HG03045 (cell line): ENCODE measurements at regions not wholly inside any gene's neighbourhood (a gene's known extent, or its start where the extent isn't known, plus 50 kb on each side); places are given as distances from the start of the nearest gene placed in this dataset.
"Not testable (repeated sequence)": the region's sequence is repeated elsewhere in the genome, so short reads cannot be mapped to it uniquely, and the experiment has no call there.

ENCODE experiments used
- ATAC-seq: cut with Tn5 transposase; IDR thresholded peaks from one replicate; pipeline ENCODE4 v1.9.1; 2021; ENCODE audit warnings: mild to moderate bottlenecking, moderate library complexity; ENCODE audit not compliant: unreplicated experiment

DNA sequence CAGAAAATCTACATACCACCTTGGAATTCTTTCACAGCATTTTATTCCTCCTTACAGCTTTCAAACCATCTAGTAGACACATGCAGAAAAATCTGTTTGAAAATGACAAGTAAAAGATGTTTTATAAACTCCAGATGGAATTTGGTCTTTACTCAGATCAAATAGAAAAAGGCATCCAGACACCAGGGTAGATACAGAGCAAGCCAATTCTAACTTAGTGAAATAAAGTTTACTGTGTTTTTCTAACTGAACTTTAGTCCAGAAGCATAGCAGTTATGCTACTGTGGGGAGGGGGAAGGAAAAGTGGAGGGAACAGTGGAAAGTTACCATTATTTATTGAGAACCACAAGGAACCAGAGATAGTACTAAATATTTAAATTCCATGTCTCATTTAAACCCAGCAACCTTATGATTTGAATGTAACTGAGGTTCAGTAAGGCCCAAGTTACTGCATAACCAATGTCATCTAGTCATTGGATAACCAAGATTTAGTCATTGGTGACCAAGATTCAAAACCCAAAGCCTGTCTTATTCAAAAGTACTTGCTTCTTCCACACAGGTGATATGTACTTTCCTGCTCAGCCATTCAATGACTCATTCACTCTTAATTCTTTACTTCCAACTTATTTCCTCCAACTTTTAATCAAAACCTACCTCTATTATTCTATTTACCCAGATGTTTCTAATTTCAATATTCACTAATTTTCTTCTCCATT is 57.7 kb downstream of the RAD51AP2 start:
- no peak for ATAC-seq

DNA sequence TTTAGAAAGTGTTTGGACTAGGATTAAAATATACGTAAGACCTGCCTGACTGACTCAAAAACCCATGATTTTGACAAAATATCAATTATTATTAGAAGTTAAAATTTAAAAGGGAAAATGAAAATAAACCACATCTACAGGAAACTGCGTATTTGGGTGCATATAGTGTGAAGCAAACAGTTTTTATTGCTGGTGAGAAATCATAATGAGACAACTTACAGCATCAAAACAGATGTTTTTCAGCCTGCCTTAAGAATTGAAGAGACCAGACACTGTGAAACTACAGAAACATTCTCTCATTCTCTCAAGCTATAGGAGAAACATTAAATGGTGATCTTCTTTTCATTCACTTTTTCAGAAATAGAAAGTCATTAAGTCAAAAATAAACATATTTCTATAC is 62.9 kb downstream of the RAD51AP2 start:
- no peak for ATAC-seq

DNA sequence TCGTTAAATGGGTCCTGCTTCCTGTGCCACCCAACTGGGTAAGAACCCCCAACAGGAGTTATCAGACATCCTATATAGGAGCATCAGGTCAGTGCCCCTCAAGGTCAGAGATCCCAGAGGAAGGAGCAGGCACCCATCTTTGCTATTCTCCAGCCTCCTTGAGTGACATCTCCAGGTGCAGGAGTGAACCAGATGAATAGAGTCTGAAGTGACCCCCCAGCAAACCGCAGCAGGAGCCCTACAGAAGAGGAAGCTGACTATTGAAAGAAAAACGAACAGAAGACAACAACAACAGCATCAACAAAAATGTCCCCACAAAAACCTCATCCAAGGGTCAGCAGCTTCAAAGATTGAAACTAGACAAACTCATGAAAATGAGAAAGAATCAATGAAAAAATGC is 72.0 kb downstream of the RAD51AP2 start:
- ATAC-seq, result not testable (repeated sequence)

DNA sequence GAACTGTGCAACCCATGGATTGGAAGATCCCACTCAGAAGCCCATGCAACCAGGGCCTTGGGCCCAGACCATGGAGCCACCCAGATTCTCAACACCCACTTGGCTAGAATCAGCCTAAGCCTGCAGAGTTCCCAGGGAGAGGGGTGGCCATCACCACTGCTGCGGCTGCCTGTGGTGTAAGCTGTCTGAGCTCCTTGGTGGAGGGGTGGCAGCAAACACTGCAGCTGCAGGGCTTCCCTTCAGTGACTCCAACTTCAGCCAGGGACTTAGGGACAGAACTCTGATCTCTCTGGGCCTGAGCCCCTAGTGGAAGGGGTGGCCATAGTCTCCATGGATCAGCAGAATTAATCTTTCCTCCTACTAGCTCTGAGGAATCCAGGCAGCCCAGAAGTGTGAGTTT is 72.5 kb downstream of the RAD51AP2 start:
- no peak for ATAC-seq

DNA sequence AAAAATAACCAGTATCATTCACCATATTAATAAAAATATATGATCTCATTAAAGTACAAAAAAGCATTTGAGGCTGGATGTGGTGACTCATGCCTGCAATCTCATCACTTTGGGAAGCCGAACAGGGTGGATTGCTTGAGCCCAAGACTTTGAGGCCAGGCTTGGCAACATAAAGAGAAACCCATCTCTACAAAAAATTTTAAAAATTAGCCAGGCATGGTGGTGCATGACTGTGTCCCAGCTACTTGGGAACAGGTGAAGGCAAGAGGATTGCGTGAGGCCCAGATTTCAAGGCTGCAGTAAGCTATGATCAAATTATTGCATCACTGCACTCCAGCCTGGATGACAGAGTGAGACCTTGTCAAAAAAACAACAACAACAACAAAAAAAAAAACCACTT is 75.9 kb downstream of the RAD51AP2 start:
- no peak for ATAC-seq

DNA sequence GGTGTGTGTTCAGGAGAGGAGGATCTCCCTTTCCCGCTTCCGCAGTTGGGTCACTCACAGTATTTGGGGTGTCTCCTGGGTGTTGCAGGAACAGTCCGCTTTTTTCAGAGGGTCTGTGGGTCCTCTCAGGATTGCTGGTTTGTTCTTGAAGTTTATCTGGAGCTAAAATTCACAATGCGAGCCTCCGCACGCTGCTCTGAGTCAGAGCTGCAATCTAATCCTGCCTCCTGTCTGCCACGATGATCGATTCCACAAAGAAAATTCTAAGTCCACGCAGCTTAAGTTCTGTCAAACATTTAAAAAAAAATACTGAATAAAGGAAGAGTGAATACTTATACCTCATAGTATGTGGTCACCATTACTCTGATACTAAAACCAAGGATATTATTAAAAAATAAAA is 76.5 kb downstream of the RAD51AP2 start:
- ATAC-seq, result no peak

DNA sequence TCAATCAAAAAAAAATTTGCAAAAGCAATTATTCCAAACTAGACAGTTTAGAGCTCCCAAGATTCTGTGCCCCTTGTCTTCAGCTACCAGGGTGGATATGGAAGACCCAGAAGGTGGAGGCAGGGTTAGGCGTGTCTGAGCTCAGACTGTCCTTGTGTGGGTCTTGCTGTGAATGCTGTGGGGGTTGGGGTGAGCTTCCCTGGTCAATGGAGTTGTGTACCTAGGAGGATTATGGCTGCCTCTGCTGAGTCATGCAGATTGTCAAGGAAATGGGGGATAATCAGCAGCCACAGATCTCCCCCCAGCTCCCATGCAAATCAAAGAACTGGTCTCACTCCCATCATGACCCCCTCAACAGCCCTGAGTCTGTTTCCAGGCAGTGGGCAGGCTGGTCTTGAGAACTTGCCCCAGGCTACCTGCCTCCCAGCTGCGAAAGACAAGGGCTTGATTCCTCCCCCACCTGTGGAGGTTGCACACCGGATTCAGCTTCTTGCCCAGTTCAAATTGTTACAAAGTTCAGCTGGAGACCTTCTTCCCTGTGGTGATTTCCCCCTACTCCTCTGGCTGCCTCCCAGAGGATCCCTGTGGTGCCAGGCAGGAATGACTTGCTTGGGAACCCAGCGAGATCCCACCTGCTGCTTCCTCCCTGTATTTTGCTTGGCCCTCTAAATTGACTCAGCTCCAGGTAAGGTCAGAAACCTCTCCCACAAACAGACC is 77.0 kb downstream of the RAD51AP2 start:
- ATAC-seq, result no peak

DNA sequence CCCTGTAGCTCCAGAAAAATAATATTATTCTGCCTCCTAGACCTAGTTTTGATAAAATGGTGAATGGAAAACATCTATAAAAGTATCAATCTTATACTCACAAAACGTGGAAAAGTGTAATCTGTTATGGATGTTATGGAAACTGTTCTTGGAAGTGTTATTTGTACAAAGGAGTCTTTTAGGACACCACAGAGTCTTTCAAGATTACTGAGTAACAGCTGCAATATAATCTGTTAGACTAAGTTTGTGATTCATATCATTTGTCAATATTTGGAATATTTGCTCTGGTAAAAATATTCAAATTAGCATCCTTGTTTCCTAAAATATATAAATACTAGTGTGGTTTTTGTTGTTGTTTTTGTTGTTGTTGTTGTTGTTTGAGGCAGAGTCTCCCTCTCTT is 87.9 kb downstream of the RAD51AP2 start:
- ATAC-seq, result no peak

DNA sequence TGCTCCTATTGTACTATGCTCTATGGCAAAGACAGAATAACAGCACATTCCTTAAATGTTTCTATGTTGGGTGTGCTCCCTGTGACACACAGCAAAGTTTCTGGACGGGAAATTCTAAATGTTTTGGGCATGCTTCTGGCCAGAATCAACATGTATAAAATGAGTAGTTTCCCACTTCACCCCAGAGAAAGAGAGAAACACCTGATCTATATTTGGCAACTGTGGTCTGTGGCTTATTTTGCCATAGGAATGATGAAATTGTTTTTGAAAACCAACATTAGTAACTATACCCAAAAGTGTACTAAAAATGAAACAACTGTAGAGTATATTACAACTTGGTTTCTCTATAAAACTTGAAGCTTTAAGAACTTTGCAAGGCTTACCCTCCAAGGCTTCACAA is 89.1 kb downstream of the RAD51AP2 start:
- no peak for ATAC-seq

DNA sequence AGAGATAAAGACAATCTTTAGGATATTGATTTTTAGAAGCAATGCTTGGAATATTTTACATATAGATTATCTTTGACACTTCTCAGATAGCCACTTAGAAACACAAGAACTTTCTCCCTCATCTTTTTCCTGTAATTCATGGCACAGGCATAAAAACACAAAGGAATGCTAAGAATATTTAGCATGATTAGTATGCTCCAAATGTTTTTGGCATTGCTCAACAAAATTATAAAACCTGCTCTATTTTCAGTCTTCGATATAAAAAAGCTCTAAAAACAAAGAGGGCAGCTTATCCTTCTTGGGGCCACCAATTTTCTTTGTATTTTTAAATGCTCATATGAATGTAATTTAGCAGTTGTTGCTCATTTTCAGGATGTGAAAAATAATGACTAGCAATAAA is 90.8 kb downstream of the RAD51AP2 start:
- ATAC-seq, result no peak

DNA sequence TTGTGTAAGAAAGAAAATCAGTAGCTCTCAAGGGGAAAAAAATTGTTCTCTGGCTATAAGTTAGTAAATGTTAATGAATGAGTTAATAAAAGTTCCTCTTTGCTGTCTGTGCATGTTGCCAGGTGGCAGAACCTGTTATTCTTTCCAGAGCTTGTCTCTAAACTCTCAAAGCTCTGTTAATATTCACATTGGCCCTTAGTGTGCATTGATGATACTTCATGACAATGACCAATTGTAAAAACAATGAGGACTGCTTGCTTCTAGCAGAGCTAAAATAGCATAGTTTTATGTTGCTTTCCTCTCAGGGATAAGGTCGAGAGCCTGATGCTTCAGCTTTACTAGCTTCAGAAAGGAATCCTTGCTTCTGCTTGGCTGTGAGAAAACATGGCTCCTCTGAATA is 91.5 kb downstream of the RAD51AP2 start:
- no peak for ATAC-seq

DNA sequence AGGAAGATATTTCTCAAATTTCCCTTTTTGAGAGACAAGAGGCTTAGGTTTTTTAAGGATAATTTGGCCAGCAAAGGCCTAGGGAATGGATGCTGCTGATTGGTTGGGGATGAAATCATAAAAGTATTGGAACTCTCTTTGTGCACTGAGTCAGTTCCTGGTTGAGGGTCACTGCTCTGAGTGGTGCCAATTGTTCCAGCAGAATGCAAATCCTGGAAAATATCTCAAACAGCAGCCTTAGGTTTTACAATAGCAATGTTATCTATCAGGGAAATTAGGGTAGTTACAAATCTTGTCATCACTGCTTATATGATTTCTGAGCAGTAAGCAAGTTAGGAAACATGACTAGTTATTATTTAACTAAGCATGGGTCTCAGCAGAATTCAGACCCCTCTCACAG is 96.2 kb downstream of the RAD51AP2 start:
- ATAC-seq, result no peak

DNA sequence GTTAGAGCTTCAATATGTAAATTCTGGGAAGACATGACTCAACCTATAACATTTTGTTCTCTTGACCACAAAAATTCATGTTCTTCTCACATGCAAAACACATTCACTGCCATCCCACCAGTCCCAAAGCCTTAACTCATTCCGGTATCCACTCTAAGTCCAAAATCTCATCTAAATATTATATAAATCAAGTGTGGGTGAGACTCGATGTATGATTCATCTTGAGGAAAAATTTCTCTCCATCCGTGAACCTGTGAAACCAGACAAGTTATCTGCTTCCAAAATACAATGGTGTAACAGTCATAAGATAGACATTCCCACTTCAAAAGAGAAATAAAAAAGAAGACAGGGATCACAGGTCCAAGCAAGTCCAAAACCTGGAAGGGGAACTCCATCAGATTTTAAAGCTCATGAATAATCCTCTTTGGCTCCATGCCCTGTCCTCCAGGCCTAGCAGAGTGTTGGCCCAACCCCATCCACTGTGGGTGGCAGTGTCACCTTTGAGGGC is 101.3 kb downstream of the RAD51AP2 start:
- no peak for ATAC-seq

DNA sequence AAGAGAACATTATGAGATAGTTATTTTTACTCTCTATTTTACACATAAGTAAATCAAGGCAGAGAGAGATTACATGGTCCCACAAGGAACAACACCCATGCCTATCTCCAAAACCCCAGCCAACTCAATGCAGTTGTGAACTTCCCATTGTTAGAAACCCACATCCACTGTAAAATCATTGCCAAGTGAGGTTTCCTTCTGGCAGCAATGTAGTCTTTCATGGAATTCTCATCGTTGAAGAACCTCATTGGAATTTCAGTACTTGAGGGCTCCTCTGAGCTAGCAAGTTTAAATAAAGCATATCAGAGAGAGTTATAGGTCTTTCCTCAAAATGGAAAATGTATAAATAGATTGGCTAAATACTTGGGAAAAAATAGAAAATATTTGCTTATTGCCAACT is 105.2 kb downstream of the RAD51AP2 start:
- no peak for ATAC-seq

DNA sequence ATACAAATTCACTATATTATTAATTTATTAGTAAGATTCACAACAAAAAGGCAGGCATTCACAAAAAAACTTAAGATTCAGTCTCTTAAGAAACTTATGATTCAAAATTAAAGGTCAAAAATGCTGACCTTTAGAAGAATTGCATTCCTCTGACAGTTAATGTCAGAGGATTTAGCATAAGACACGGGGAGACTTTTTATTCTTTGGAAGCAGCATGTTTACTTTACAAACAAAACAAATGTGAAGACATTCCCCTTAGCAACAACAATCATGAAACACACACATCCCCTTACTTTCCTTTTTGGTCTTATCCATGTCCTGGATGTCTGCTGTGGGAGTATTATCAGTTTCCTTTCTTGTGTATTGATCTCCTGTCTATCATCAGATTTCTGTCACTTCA is 117.1 kb downstream of the RAD51AP2 start:
- no peak for ATAC-seq

DNA sequence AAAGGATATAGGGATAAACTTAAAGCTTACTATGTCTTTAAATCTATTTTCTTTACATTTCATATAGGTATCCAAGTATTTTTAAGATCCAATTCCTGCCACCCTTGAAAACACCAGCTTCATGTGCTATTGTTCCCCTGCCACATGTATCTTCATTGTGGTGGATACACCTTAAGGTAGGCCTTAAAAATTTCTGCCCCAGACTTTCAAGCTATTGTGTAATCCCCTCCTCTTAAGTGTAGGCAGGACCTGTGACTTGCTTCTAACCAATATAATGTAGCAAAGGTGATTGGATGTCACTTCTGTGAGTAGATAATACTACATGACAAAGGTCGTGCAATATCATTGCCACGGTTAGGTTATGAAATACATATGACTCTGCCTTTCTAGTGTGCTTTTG is 119.5 kb downstream of the RAD51AP2 start:
- no peak for ATAC-seq

DNA sequence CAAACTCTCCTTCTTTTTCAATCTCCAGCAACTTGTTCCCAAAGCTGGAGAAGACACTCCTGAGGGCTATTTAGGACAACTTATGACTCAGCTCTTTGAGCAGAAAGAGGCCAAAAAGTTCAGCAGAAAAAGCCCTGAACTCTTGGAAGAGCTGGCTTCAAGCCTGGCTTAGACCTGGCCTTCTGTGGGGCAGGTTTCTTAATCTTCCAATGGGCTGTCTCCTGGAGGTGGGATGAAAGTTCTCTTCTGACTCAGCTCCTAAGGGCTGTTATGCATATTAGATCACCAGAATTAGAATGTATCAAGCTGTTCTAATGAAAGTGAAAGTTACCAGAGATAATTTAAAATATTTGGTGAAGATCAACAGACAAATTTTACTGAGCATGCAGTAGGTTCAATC is 129.4 kb downstream of the RAD51AP2 start:
- no peak for ATAC-seq

DNA sequence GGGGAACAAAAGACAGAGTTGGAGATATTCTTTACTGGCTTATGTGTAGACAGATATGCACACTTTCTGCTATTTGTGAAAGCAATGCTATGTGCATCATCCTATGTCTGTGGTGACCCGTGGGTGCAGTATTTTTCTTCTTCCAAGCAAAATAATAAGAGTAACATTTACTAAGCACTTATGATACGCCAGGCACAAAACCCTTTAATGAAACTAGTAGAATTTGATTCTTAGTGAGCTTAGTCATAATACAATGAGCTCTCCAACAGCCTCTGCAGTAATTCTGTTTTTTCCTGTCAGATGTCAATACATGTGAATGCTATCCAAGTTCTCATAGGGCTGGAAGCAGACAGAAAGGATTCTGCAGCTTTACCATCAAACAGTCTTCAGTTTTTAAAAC is 130.6 kb downstream of the RAD51AP2 start:
- no peak for ATAC-seq

DNA sequence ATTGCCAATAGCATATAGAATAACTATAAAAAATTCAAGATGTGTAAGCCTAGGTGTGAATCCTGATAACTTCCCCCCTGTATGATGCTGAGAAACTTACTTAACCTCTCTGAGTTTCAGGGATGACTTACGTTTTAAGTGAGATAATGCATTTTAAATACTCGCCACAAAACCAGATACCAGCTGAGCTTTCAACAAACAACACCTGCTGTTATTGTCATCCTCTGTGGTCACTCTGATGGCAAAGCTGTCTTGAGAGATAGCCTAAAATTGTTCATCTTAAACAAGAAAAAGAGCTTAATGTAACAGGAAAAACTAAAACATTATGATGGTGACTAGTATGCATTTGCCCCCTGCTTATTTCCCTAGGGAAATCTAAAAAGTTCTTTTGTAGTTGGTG is 131.5 kb downstream of the RAD51AP2 start:
- no peak for ATAC-seq

DNA sequence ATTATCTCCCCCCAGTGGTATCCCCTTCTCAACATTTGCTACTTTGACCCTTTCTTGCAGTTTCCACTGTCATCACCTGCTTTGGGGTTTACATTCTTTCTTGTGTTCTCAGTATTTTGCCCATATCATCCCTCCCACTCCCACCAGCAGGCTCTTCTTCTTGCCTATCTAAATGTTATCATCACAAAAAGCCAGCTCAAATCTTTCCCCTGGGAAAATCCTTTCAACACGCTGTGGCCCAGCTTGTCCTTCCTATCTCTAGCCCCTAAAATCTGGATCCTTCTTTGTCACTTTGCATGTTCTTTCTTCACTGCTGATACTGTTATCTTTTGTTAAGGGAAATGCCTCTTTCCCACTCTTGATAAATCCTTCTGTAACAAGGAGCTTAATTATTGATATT is 138.2 kb downstream of the RAD51AP2 start:
- ATAC-seq, result no peak

DNA sequence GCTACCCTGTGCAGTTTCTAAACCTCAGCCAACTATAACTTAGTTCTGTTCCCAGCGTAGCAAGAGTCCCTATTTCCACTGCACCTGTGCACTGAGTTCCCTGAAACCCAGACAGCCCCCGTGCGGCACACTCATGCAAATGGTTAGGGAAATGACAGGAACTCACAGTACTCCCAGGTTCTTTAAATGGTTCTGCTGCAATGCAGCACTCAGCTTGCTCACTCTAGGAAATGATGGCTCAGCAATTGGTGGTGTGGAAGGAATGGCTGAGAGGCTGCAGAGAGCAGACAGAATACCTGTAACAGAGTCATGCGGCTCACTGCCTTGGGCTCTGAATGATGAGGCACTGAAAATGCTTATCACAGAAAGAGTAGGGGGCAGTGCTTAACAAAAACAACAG is 143.0 kb downstream of the RAD51AP2 start:
- no peak for ATAC-seq

DNA sequence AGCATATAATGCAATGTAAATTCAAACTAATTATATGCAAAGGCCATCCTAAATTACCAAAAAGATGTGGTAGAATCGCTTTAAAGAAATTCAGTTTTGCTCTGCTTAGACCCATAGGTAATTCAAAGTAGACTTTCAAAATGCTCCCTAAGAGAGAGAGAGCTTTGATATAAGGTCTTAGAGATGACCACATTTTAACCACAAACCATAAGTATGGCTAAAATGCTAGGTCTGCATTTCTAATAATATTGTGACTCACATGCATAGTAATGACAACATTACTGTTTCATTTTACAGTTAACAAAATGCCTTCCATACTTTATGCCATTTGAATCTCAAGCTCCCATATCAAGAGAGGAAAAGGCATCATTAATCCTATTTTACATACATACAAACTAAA is 144.5 kb downstream of the RAD51AP2 start:
- ATAC-seq, result no peak

DNA sequence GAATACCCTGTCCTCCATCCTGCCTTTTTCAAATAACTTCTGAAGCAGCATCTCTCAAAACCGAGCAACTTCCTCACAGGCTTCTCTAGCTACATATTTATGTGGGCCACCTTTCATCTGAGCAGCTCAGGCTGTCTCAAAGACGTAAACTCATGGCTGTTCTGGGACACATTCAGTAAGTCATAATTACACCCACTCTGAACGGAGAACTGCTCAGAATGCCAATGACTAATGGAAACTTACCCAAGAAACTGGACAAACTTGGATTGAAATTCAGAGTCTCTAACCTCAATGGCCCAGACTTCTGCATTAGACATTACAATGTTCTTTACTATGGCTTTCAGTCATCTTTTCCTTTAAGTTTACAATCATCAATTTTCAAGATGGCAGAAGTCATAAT is 145.2 kb downstream of the RAD51AP2 start:
- ATAC-seq, result no peak
